HEK293T (cell line): ENCODE measurements at regions not wholly inside any gene's neighbourhood (a gene's known extent, or its start where the extent isn't known, plus 50 kb on each side); places are given as distances from the start of the nearest gene placed in this dataset.

ENCODE experiments used
- SUZ12 ChIP-seq: fragments of 450-650 bp; IDR thresholded peaks from 2 replicates; pipeline ENCODE4 v1.6.1; 2016; ENCODE audit warnings: mild to moderate bottlenecking
- ZNF384 ChIP-seq: fragments of 450-650 bp; IDR thresholded peaks from 2 replicates; pipeline ENCODE4 v1.6.1; 2016

GRCh38 chr7:123343611-123344010, 143.8 kb upstream of the SLC13A1 start:
- no peak for TF ChIP-seq ZNF384
- no peak for TF ChIP-seq SUZ12
